Left kidney (tissue), 1 donor: ENCODE measurements at regions not wholly inside any gene's neighbourhood (a gene's known extent, or its start where the extent isn't known, plus 50 kb on each side); places are given as distances from the start of the nearest gene placed in this dataset.
"Not testable (repeated sequence)": the region's sequence is repeated elsewhere in the genome, so short reads cannot be mapped to it uniquely, and the experiment has no call there.

ENCODE experiments used
- DNase-seq: peaks from one replicate; pipeline ENCODE4 v3.0.0-alpha.2; 2013

GRCh38 chr13:21263909-21264308 is 87.5 kb downstream of the MRPL57 start:
- not testable (repeated sequence) for DNase-seq

GRCh38 chr13:21268485-21268884 is 92.0 kb downstream of the MRPL57 start:
- DNase-seq = not testable (repeated sequence)

- not testable (repeated sequence) for DNase-seq
These were observed 96.0 kb downstream of the MRPL57 start for GRCh38 chr13:21272439-21272838.

- not testable (repeated sequence) for DNase-seq
These were observed 98.0 kb downstream of the MRPL57 start for GRCh38 chr13:21274457-21274856.

GRCh38 chr13:21282065-21282464 is 105.6 kb downstream of the MRPL57 start:
- no peak for DNase-seq

GRCh38 chr13:21287331-21287907 is 111.0 kb downstream of the MRPL57 start:
- DNase-seq = no peak

- no peak for DNase-seq
These were observed 113.0 kb downstream of the MRPL57 start for GRCh38 chr13:21289475-21289874.

- not testable (repeated sequence) for DNase-seq
These were observed 114.1 kb downstream of the MRPL57 start for GRCh38 chr13:21290442-21291002.

GRCh38 chr13:21291840-21292239 is 115.4 kb downstream of the MRPL57 start:
- DNase-seq = no peak

GRCh38 chr13:21296991-21297390 is 120.5 kb downstream of the MRPL57 start:
- not testable (repeated sequence) for DNase-seq

- DNase-seq = no peak
These were observed 121.0 kb downstream of the MRPL57 start for GRCh38 chr13:21297447-21297846.

- peak; percentile 86 for DNase-seq
These were observed 121.7 kb downstream of the MRPL57 start for GRCh38 chr13:21297914-21298831.

- DNase-seq = no peak
These were observed 127.8 kb downstream of the MRPL57 start for GRCh38 chr13:21304256-21304655.

- DNase-seq = not testable (repeated sequence)
These were observed 130.0 kb downstream of the MRPL57 start for GRCh38 chr13:21306300-21307073.

GRCh38 chr13:21307158-21307557 is 130.7 kb downstream of the MRPL57 start:
- not testable (repeated sequence) for DNase-seq

- no peak for DNase-seq
These were observed 132.4 kb downstream of the MRPL57 start for GRCh38 chr13:21308906-21309305.

GRCh38 chr13:21309542-21310172 is 133.2 kb downstream of the MRPL57 start:
- DNase-seq = no peak

- no peak for DNase-seq
These were observed 133.8 kb downstream of the MRPL57 start for GRCh38 chr13:21310220-21310619.

- DNase-seq = not testable (repeated sequence)
These were observed 138.5 kb downstream of the MRPL57 start for GRCh38 chr13:21314976-21315375.

GRCh38 chr13:21316376-21316775 is 139.9 kb downstream of the MRPL57 start:
- no peak for DNase-seq

GRCh38 chr13:21318891-21319532 is 140.1 kb downstream of the ZDHHC20 start:
- DNase-seq = no peak
